Keratinocyte (primary cell): ENCODE measurements at regions not wholly inside any gene's neighbourhood (a gene's known extent, or its start where the extent isn't known, plus 50 kb on each side); places are given as distances from the start of the nearest gene placed in this dataset.

Experiments
- DNase-seq: peaks from one replicate; pipeline ENCODE4 v3.0.0-alpha.2; 2011; ENCODE audit warnings: low read depth, missing footprints, low spot score
- FAIRE-seq: peaks from 2 replicates; lab custom pipeline; 2011; peaks lifted over from hg19 to GRCh38; lab: Jason Lieb, UNC
- H2AFZ ChIP-seq: 2 replicates; pipeline ENCODE4 v1.6.0; 2012; ENCODE audit warnings: low read length, control low read depth, inconsistent platforms; ENCODE audit not compliant: control insufficient read depth
- H3K27ac ChIP-seq: 2 replicates; pipeline ENCODE4 v1.5.1; 2011; ENCODE audit warnings: low read length; ENCODE audit not compliant: control insufficient read depth, insufficient read depth
- H3K27me3 ChIP-seq: 3 replicates; pipeline ENCODE4 v1.6.0; 2011; ENCODE audit warnings: low read length; ENCODE audit not compliant: control insufficient read depth, insufficient read depth; ENCODE audit errors: extremely low read depth
- H3K36me3 ChIP-seq, 2 experiments: 2 replicates in 1 of 2; 3 replicates in 1 of 2; pipeline ENCODE4 v1.5.1; 2011; ENCODE audit warnings: low read length in 2 of 2, mild to moderate bottlenecking in 1 of 2; ENCODE audit not compliant: control insufficient read depth in 2 of 2, insufficient read depth in 2 of 2; ENCODE audit errors: extremely low read depth in 1 of 2
- H3K4me1 ChIP-seq: 3 replicates; pipeline ENCODE4 v1.5.1; 2011; ENCODE audit warnings: low read length; ENCODE audit not compliant: control insufficient read depth, insufficient read depth; ENCODE audit errors: extremely low read depth
- H3K4me2 ChIP-seq: 3 replicates; pipeline ENCODE4 v1.6.0; 2011; ENCODE audit warnings: low read depth, low read length; ENCODE audit not compliant: control insufficient read depth, insufficient read depth; ENCODE audit errors: extremely low read depth
- H3K4me3 ChIP-seq, 3 experiments: fragments of 200-600 bp in 1 of 3; sonication (generic) in 1 of 3; 2 replicates in 2 of 3; 3 replicates in 1 of 3; pipeline ENCODE4 v1.5.1; 2011 to 2016; ENCODE audit warnings: low read length in 3 of 3, mild to moderate bottlenecking in 3 of 3, control low read depth in 2 of 3, inconsistent platforms in 1 of 3, low read depth in 1 of 3, mixed read lengths in 1 of 3, mixed run types in 1 of 3, moderate library complexity in 1 of 3; ENCODE audit not compliant: control insufficient read depth in 2 of 3, insufficient read depth in 2 of 3; ENCODE audit errors: extremely low read depth in 1 of 3
- H3K79me2 ChIP-seq: 2 replicates; pipeline ENCODE4 v1.6.0; 2012; ENCODE audit warnings: low read length; ENCODE audit not compliant: control insufficient read depth, insufficient read depth
- H3K9ac ChIP-seq: 3 replicates; pipeline ENCODE4 v1.6.0; 2011; ENCODE audit warnings: low read length; ENCODE audit not compliant: control insufficient read depth, insufficient read depth; ENCODE audit errors: extremely low read depth
- H3K9me1 ChIP-seq: 3 replicates; pipeline ENCODE4 v1.6.0; 2011; ENCODE audit warnings: low read length; ENCODE audit not compliant: control insufficient read depth, insufficient read depth; ENCODE audit errors: extremely low read depth
- H3K9me3 ChIP-seq: 2 replicates; pipeline ENCODE4 v1.5.1; 2012; ENCODE audit warnings: low read depth, low read length; ENCODE audit not compliant: control insufficient read depth
- H4K20me1 ChIP-seq: 3 replicates; pipeline ENCODE4 v1.6.0; 2011; ENCODE audit warnings: low read length; ENCODE audit not compliant: control insufficient read depth, insufficient read depth; ENCODE audit errors: extremely low read depth
- CTCF ChIP-seq, 3 experiments: IDR thresholded peaks in 1 of 3; conservative IDR thresholded peaks in 1 of 3; optimal IDR thresholded peaks in 1 of 3; 2 replicates in 2 of 3; 3 replicates in 1 of 3; pipeline versions ENCODE3 to v1.5.1; 2011; ENCODE audit warnings: low read length in 3 of 3, mild to moderate bottlenecking in 3 of 3, moderate library complexity in 2 of 3, control low read depth in 1 of 3, inconsistent platforms in 1 of 3; ENCODE audit not compliant: insufficient read depth in 2 of 3; ENCODE audit errors: extremely low read depth in 1 of 3
- EZH2 ChIP-seq: IDR thresholded peaks from one replicate; pipeline ENCODE4 v1.6.1; 2012; ENCODE audit warnings: inconsistent platforms, mild to moderate bottlenecking, low read length, moderate library complexity
- dilution Hi-C: fragments of 300-500 bp; cut with MboI; formaldehyde crosslinking; loops from one replicate; pipeline ENCODE4 v1.7.0; 2020; ENCODE audit warnings: low sequenced_read_pairs; ENCODE audit not compliant: extremely low pct_ligation_motif_present

- TF ChIP-seq CTCF (optimal IDR thresholded peaks at IDR 0.05 in 1 of 3, IDR thresholded peaks at IDR 0.05 in 1 of 3, conservative IDR thresholded peaks at IDR 0.05 in 1 of 3; ENCODE audit: extremely low read depth in 1 of 3, insufficient read depth in 2 of 3, low read length in 3 of 3), result no peak
- no peak for TF ChIP-seq EZH2
- Histone ChIP-seq H2AFZ (no peak overlapping the region), H4K20me1 (no peaks in the 10 kb centered on the region), H3K4me1 (no peaks in the 10 kb centered on the region), H3K9ac (no peak overlapping the region), H3K36me3 (no peaks in the 10 kb centered on the region), H3K27me3 (no peaks in the 10 kb centered on the region), H3K9me3 (no peaks in the 10 kb centered on the region), H3K27ac (no peak overlapping the region), H3K4me3 (no peak overlapping the region), H3K9me1 (no peaks in the 10 kb centered on the region), H3K4me2 (no peak overlapping the region), H3K79me2 (no peaks in the 10 kb centered on the region)
- DNase-seq (no peak), FAIRE-seq (no peak)
- dilution Hi-C loops, result loop anchor here (25.0 kb wide), 1 partner anchor 97 kb away; no protein-coding TSS in a partner anchor
These were observed 326.1 kb upstream of the SLC24A2 start for GRCh38 chr9:20114974-20115373.

GRCh38 chr9:20112205-20112783 lies 323.5 kb upstream of the SLC24A2 start:
- H3K36me3 ChIP-seq, result no peaks in the 10 kb centered on the region
- no peak overlapping the region for H3K27ac ChIP-seq
- H3K4me3 ChIP-seq, result no peak overlapping the region
- no peaks in the 10 kb centered on the region for H3K9me3 ChIP-seq
- dilution Hi-C loops, result loop anchor here (25.0 kb wide), 1 partner anchor 100 kb away; no protein-coding TSS in a partner anchor
- H3K27me3 ChIP-seq, result no peaks in the 10 kb centered on the region
- FAIRE-seq (no peak), DNase-seq (no peak)
- H4K20me1 ChIP-seq, result no peaks in the 10 kb centered on the region
- no peak overlapping the region for H3K9ac ChIP-seq
- H3K9me1 ChIP-seq, result no peaks in the 10 kb centered on the region
- no peak overlapping the region for H2AFZ ChIP-seq
- TF ChIP-seq CTCF (optimal IDR thresholded peaks at IDR 0.05 in 1 of 3, IDR thresholded peaks at IDR 0.05 in 1 of 3, conservative IDR thresholded peaks at IDR 0.05 in 1 of 3; ENCODE audit: extremely low read depth in 1 of 3, insufficient read depth in 2 of 3, low read length in 3 of 3) (no peak), EZH2 (no peak)
- H3K79me2 ChIP-seq, result no peaks in the 10 kb centered on the region
- no peaks in the 10 kb centered on the region for H3K4me1 ChIP-seq
- no peak overlapping the region for H3K4me2 ChIP-seq
